SK-N-SH treated with all-trans-retinoic acid at 6 μM for 48 hours (cell line): ENCODE measurements at regions not wholly inside any gene's neighbourhood (a gene's known extent, or its start where the extent isn't known, plus 50 kb on each side); places are given as distances from the start of the nearest gene placed in this dataset.

Source experiments
- ARNTL ChIP-seq: fragments of 450-650 bp; formaldehyde crosslinking; IDR thresholded peaks from 2 replicates; pipeline ENCODE4 v1.5.0; 2020; ENCODE audit warnings: low read depth, mild to moderate bottlenecking, moderate library complexity, borderline replicate concordance
- CSDC2 ChIP-seq: fragments of 250-450 bp; sonication (Bioruptor Pico); IDR thresholded peaks from 2 replicates; pipeline ENCODE4 v1.5.0; 2020; ENCODE audit warnings: mild to moderate bottlenecking, moderate library complexity
- ESRRG ChIP-seq: fragments of 250-450 bp; sonication (Bioruptor Pico); IDR thresholded peaks from 2 replicates; pipeline ENCODE4 v1.6.1; 2021; ENCODE audit warnings: mild to moderate bottlenecking
- GLIS3 ChIP-seq: fragments of 250-450 bp; sonication (Bioruptor Pico); IDR thresholded peaks from 2 replicates; pipeline ENCODE4 v1.5.0; 2020; ENCODE audit warnings: mild to moderate bottlenecking, moderate library complexity
- RARB ChIP-seq: fragments of 250-450 bp; sonication (Bioruptor Pico); IDR thresholded peaks from 2 replicates; pipeline ENCODE4 v1.8.0; 2021; ENCODE audit warnings: mild to moderate bottlenecking, moderate library complexity
- TCF4 ChIP-seq: fragments of 250-450 bp; sonication (Bioruptor Pico); IDR thresholded peaks from 2 replicates; pipeline ENCODE4 v1.8.0; 2021; ENCODE audit warnings: mild to moderate bottlenecking, moderate library complexity, borderline replicate concordance
- TOX ChIP-seq: fragments of 250-450 bp; sonication (Bioruptor Pico); IDR thresholded peaks from 2 replicates; pipeline ENCODE4 v1.8.0; 2021; ENCODE audit warnings: mild to moderate bottlenecking, moderate library complexity, borderline replicate concordance
- ZFP3 ChIP-seq: fragments of 250-450 bp; sonication (Bioruptor Pico); IDR thresholded peaks from 2 replicates; pipeline ENCODE4 v1.5.0; 2020; ENCODE audit warnings: mild to moderate bottlenecking, moderate library complexity
- ZNF8 ChIP-seq: fragments of 450-650 bp; formaldehyde crosslinking; IDR thresholded peaks from 2 replicates; pipeline ENCODE4 v1.5.0; 2020; ENCODE audit warnings: mild to moderate bottlenecking, moderate library complexity
- TF ChIP-seq, protein P1 (sequence below): fragments of 250-450 bp; sonication (Bioruptor Pico); IDR thresholded peaks from 2 replicates; pipeline ENCODE4 v1.8.0; 2020; ENCODE audit warnings: mild to moderate bottlenecking, moderate library complexity, borderline replicate concordance
- TF ChIP-seq, protein P2 (sequence below): fragments of 250-450 bp; sonication (Bioruptor Pico); IDR thresholded peaks from 2 replicates; pipeline ENCODE4 v1.5.1; 2021; ENCODE audit warnings: mild to moderate bottlenecking, moderate library complexity

DNA sequence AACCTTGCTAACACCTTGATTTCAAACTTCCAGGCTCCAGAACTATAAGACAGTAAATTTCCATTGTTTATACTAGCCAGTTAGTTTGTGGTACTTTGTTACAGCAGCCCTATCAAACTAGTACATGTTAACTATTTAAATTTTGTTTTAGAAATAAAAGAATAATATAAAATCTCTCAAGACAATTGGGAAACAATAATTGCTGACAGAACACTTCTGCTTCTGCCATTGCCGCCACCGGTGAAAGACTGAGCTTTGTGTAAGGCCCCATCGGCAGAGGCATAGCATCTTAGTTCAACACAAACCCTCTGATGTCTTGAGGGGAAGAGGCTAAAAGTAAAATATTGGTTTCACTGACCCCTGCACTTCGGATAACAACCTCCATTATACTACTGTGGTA lies 1607.1 kb upstream of the SEL1L start:
- TF ChIP-seq TOX (CRISPR knock-in tag) (no peak), GLIS3 (CRISPR knock-in tag) (no peak), CSDC2 (CRISPR knock-in tag) (no peak), ARNTL (CRISPR knock-in tag) (no peak), RARB (no peak), TCF4 (CRISPR knock-in tag) (no peak), ESRRG (CRISPR knock-in tag) (no peak), ZNF8 (CRISPR knock-in tag) (no peak), ZFP3 (CRISPR knock-in tag) (no peak)
- TF ChIP-seq, protein P1, sequence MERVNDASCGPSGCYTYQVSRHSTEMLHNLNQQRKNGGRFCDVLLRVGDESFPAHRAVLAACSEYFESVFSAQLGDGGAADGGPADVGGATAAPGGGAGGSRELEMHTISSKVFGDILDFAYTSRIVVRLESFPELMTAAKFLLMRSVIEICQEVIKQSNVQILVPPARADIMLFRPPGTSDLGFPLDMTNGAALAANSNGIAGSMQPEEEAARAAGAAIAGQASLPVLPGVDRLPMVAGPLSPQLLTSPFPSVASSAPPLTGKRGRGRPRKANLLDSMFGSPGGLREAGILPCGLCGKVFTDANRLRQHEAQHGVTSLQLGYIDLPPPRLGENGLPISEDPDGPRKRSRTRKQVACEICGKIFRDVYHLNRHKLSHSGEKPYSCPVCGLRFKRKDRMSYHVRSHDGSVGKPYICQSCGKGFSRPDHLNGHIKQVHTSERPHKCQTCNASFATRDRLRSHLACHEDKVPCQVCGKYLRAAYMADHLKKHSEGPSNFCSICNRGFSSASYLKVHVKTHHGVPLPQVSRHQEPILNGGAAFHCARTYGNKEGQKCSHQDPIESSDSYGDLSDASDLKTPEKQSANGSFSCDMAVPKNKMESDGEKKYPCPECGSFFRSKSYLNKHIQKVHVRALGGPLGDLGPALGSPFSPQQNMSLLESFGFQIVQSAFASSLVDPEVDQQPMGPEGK (CRISPR knock-in tag), result no peak
- TF ChIP-seq, protein P2, sequence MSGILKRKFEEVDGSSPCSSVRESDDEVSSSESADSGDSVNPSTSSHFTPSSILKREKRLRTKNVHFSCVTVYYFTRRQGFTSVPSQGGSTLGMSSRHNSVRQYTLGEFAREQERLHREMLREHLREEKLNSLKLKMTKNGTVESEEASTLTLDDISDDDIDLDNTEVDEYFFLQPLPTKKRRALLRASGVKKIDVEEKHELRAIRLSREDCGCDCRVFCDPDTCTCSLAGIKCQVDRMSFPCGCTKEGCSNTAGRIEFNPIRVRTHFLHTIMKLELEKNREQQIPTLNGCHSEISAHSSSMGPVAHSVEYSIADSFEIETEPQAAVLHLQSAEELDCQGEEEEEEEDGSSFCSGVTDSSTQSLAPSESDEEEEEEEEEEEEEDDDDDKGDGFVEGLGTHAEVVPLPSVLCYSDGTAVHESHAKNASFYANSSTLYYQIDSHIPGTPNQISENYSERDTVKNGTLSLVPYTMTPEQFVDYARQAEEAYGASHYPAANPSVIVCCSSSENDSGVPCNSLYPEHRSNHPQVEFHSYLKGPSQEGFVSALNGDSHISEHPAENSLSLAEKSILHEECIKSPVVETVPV (CRISPR knock-in tag), result no peak
